Muscle of arm (tissue), 1 donor: ENCODE measurements at regions not wholly inside any gene's neighbourhood (a gene's known extent, or its start where the extent isn't known, plus 50 kb on each side); places are given as distances from the start of the nearest gene placed in this dataset.

Experiments
- DNase-seq: peaks from one replicate; pipeline ENCODE4 v3.0.0-alpha.2; 2013

GRCh38 chr6:164563924-164564323 lies 745.5 kb downstream of the C6orf118 start:
- DNase-seq, result no peak

GRCh38 chr6:164561656-164562055 lies 747.7 kb downstream of the C6orf118 start:
- no peak for DNase-seq

GRCh38 chr6:164554700-164555476 lies 754.5 kb downstream of the C6orf118 start:
- DNase-seq, result peak; percentile 21

GRCh38 chr6:164554226-164554625 lies 755.2 kb downstream of the C6orf118 start:
- no peak for DNase-seq

- DNase-seq, result no peak
Measured at GRCh38 chr6:164551706-164552105, 757.7 kb downstream of the C6orf118 start.

- DNase-seq, result no peak
Measured at GRCh38 chr6:164547076-164547475, 762.3 kb downstream of the C6orf118 start.

- no peak for DNase-seq
Measured at GRCh38 chr6:164546263-164546662, 763.1 kb downstream of the C6orf118 start.

GRCh38 chr6:164534070-164534766 lies 775.2 kb downstream of the C6orf118 start:
- DNase-seq, result no peak

- no peak for DNase-seq
Measured at GRCh38 chr6:164533045-164533362, 776.4 kb downstream of the C6orf118 start.

- DNase-seq, result no peak
Measured at GRCh38 chr6:164532198-164533044, 777.0 kb downstream of the C6orf118 start.

GRCh38 chr6:164531736-164532135 lies 777.7 kb downstream of the C6orf118 start:
- no peak for DNase-seq

- DNase-seq, result no peak
Measured at GRCh38 chr6:164528539-164528938, 780.9 kb downstream of the C6orf118 start.

- no peak for DNase-seq
Measured at GRCh38 chr6:164523087-164523654, 786.2 kb downstream of the C6orf118 start.

GRCh38 chr6:164520916-164521315 lies 788.5 kb downstream of the C6orf118 start:
- no peak for DNase-seq

- DNase-seq, result peak; percentile 46
Measured at GRCh38 chr6:164507206-164507940, 802.0 kb downstream of the C6orf118 start.

GRCh38 chr6:164505425-164505824 lies 804.0 kb downstream of the C6orf118 start:
- no peak for DNase-seq

- peak; percentile 1 for DNase-seq
Measured at GRCh38 chr6:164502833-164503232, 806.6 kb downstream of the C6orf118 start.

GRCh38 chr6:164495882-164496495 lies 813.4 kb downstream of the C6orf118 start:
- no peak for DNase-seq

- DNase-seq, result no peak
Measured at GRCh38 chr6:164478426-164478825, 831.0 kb downstream of the C6orf118 start.

- no peak for DNase-seq
Measured at GRCh38 chr6:164477790-164478189, 831.6 kb downstream of the C6orf118 start.

GRCh38 chr6:164477101-164477500 lies 832.3 kb downstream of the C6orf118 start:
- no peak for DNase-seq
